GM21619 (cell line): ENCODE measurements at regions not wholly inside any gene's neighbourhood (a gene's known extent, or its start where the extent isn't known, plus 50 kb on each side); places are given as distances from the start of the nearest gene placed in this dataset.

Experiments used
- ATAC-seq: cut with Tn5 transposase; IDR thresholded peaks from one replicate; pipeline ENCODE4 v1.9.1; 2021; ENCODE audit not compliant: unreplicated experiment

GRCh38 chr1:239268007-239268406 is 118.4 kb upstream of the CHRM3 start:
- ATAC-seq = no peak

- ATAC-seq = no peak
Observed at GRCh38 chr1:239263801-239264200, 122.6 kb upstream of the CHRM3 start.

GRCh38 chr1:239262538-239262937 is 123.8 kb upstream of the CHRM3 start:
- ATAC-seq = no peak

DNA sequence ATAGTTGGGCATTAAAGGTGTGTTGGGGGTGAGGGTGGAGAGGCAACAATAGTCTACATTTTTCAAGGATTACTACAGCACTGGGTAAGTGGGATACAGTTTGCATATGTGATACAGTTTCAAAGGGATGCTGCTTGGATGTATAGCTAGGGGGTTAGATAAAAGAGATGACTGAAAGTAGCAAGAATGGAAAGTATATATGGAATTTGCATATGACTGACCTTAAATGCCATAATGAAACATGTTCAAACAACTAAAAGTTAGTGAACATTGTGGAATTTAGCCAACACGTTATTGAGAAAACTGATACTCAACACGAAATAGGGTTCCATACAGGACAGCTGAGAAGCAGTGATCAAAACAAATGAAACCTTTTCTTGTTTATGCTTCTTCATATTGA is 124.8 kb upstream of the CHRM3 start:
- ATAC-seq = no peak

DNA sequence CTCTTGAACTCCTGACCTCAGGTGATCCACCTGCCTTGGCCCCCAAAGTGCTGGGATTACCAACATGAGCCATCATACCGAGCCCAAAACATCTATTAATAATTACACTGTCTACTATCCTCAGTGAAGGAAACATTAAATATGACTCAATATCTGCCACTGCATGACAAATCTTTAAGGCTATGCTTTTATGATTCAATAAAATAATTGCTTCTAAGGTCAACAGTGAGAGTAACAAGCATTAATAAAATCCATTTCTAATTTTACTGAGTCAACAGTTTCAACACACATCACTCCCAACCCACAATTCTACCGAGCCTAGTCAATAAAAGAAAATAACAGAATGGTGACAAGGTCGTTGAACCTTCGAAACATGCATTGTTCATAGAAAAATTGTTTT is 125.5 kb upstream of the CHRM3 start:
- no peak for ATAC-seq

DNA sequence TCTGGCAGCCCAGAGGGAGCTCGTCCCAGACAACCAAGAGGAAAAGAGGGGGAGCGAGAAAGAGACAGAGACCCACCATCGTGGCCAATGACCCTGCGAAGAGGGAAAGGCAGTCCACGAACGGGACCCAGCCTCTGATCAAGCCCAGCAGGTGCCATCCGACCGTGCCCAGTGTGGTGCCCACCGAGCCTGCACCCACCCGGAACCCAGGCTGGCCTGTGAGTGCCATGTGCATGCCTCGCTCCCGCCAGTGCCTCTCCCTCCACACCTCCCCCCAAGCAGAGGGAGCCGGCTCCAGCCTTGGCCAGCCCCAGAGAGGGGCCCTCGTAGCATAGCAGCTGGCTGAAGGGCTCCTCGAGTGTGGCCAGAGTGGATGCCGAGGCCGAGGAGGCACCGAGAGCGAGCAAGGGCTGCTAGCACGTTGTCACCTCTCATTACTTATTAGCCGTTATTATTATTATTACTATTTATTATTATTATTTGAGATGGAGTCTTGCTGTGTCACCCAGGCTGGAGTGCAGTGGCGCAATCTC is 130.7 kb upstream of the CHRM3 start:
- no peak for ATAC-seq

GRCh38 chr1:239254999-239255398 is 131.4 kb upstream of the CHRM3 start:
- ATAC-seq = no peak

- ATAC-seq = no peak
Observed at GRCh38 chr1:239253032-239253431, 133.3 kb upstream of the CHRM3 start.

GRCh38 chr1:239250353-239251035 is 135.9 kb upstream of the CHRM3 start:
- no peak for ATAC-seq

DNA sequence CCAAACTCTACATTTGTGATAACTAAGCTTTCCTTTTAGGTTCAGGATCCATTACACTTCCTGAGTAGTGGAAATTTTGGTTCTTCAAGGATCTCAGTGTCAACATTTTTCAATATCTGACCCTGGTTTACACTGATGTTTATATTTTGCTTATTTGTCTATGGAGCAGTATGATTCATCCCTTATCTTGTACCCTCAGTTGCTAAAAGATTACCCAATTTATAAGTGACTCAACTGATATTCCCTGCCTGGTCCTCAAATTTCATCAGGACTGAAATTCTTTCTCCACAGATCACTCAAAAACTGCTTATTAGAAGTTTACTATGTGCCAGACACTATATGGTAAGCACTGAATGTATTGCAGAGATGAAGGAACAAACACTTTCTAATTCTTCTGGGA is 139.1 kb upstream of the CHRM3 start:
- ATAC-seq = no peak

DNA sequence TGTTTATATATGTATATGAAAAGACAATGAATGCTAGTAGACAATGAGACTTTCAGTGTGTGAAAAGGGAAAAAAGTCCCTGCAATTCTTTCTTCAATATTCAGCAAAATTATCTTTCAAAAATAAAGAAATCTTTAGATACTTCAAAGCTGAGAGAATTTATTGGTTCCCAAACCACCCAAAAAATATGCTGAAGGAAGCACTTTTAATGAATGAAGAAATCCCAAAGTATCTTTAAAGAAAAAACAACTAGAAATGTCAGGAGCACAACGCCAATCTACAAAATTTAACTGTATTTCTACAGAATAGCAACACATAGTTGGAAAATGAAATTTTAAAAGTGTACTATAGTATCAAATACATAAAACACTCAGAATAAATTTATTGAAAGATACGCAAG is 142.3 kb upstream of the CHRM3 start:
- ATAC-seq = no peak

- no peak for ATAC-seq
Observed at GRCh38 chr1:239243006-239243405, 143.4 kb upstream of the CHRM3 start.

- no peak for ATAC-seq
Observed at GRCh38 chr1:239242404-239242803, 144.0 kb upstream of the CHRM3 start.

GRCh38 chr1:239240736-239241135 is 145.6 kb upstream of the CHRM3 start:
- ATAC-seq = no peak

- ATAC-seq = no peak
Observed at GRCh38 chr1:239239529-239239928, 146.8 kb upstream of the CHRM3 start.

GRCh38 chr1:239237912-239238311 is 148.5 kb upstream of the CHRM3 start:
- no peak for ATAC-seq

DNA sequence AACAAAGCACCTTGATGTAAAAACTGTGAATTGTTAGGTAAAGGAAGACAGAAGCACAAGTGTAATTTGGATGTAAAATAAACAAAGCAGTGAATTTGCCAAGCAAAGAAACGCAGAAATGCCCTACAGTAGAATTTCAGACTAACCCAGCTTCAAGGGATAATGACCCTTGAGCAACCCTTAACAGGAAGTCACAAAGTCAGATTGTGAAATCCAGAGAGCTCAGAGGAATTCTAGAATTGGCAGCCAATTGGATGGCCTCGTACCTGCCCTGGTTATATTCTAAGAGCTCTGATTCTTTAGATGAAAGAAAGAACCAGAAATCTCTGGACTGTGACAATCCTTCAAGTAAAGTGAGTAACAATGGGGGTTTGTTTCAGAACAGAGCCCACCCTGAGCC is 152.7 kb upstream of the CHRM3 start:
- ATAC-seq = no peak

GRCh38 chr1:239232921-239233320 is 153.4 kb upstream of the CHRM3 start:
- ATAC-seq = no peak

DNA sequence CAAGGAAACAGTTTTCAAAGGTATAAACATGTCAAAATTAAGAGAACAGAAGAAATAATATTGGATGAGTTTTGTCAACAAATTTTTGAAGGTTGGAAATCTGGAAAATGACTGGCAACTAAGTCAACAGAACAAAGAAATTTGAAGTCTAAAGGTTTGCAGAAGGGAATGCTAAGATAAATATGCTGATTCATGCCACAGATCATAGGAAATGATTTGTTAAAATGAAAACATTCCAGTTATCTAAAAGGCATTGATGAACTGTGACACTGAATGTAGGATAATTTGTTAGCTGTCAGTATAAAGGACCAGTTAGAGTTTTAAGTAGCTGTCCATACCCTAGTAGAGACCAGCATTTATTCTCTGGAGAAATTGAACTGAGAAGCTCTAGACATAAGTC is 157.9 kb upstream of the CHRM3 start:
- no peak for ATAC-seq

- no peak for ATAC-seq
Observed at GRCh38 chr1:239225396-239225795, 161.0 kb upstream of the CHRM3 start.

DNA sequence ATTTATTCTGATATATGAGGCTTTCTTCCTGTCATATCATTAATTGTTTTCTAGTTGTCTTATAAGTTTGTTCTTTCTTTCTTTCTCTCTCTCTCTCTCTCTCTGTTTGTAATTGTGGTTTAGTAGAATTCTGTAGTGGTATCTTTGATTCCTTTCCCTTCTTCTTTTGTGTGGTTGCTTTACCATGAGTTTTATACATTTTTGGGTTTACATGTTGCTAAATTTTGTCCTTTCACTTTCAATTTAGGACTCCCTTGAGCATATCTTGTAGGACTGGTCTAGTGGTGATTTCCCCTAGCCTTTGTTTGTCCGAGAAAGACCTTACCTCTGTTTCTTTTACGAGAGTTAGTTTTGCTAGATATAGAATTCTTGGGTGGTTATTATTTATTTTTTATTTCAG is 162.3 kb upstream of the CHRM3 start:
- ATAC-seq = no peak

DNA sequence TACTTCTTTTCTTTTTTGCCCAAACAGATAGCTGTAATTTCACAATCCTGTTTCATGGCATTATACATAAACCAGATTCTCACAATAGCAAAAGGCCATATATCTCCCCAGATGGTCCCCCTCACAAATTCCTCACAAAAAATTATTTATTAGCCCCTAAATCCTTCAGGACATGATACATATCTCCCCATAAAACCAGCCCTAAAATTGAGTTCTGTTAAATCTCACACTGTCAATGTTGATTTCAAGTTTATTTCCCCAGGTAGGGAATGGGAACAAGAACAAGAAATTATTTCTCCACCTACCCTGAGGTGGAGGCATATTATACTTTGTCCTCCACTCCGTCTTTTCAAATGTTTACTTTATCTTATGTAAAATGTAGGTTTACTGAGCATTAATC is 163.4 kb upstream of the CHRM3 start:
- no peak for ATAC-seq

DNA sequence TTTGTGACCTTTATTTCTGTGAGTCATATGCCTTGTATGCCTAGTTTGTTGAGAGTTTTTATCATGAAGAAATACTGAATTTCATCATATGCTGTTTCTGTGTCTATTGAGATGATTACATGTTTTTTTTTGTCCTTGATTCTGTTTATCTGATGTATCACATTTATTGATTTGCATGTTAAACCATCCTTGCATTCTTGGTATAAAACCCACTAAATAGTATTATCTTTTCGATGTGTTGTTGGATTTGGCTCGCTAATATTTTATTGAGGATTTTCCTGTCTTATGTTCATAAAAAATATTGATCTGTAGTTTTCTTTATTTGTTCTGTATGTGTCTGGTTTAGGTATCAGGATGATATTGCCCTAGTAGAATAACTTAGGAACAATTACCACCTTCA is 164.7 kb upstream of the CHRM3 start:
- no peak for ATAC-seq
